GM12872 (cell line): ENCODE measurements at regions not wholly inside any gene's neighbourhood (a gene's known extent, or its start where the extent isn't known, plus 50 kb on each side); places are given as distances from the start of the nearest gene placed in this dataset.

Experiments
- TF ChIP-seq, protein P1 (sequence below): IDR thresholded peaks from 3 replicates; pipeline ENCODE4 v1.5.1; 2011; ENCODE audit warnings: low read depth, mild to moderate bottlenecking, low read length, moderate library complexity; ENCODE audit not compliant: insufficient read depth

DNA sequence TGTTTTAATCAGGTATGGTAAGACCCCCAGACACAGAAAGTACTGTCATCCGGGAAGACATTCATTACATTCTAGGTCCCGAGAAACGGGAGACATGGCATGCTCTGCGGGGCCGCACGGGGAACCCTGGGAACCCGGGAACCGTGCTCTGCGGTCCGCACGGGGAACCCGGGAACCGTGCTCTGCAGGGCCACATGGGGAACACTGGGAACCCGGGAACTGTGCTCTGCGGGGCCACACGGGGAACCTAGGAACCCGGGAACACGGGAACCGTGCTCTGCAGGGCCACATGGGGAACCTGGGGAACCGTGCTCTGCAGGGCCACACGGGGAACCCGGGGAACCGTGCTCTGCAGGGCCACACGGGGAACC, 165.6 kb upstream of the SULF2 start:
- TF ChIP-seq, protein P1, sequence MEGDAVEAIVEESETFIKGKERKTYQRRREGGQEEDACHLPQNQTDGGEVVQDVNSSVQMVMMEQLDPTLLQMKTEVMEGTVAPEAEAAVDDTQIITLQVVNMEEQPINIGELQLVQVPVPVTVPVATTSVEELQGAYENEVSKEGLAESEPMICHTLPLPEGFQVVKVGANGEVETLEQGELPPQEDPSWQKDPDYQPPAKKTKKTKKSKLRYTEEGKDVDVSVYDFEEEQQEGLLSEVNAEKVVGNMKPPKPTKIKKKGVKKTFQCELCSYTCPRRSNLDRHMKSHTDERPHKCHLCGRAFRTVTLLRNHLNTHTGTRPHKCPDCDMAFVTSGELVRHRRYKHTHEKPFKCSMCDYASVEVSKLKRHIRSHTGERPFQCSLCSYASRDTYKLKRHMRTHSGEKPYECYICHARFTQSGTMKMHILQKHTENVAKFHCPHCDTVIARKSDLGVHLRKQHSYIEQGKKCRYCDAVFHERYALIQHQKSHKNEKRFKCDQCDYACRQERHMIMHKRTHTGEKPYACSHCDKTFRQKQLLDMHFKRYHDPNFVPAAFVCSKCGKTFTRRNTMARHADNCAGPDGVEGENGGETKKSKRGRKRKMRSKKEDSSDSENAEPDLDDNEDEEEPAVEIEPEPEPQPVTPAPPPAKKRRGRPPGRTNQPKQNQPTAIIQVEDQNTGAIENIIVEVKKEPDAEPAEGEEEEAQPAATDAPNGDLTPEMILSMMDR, result no peak

DNA sequence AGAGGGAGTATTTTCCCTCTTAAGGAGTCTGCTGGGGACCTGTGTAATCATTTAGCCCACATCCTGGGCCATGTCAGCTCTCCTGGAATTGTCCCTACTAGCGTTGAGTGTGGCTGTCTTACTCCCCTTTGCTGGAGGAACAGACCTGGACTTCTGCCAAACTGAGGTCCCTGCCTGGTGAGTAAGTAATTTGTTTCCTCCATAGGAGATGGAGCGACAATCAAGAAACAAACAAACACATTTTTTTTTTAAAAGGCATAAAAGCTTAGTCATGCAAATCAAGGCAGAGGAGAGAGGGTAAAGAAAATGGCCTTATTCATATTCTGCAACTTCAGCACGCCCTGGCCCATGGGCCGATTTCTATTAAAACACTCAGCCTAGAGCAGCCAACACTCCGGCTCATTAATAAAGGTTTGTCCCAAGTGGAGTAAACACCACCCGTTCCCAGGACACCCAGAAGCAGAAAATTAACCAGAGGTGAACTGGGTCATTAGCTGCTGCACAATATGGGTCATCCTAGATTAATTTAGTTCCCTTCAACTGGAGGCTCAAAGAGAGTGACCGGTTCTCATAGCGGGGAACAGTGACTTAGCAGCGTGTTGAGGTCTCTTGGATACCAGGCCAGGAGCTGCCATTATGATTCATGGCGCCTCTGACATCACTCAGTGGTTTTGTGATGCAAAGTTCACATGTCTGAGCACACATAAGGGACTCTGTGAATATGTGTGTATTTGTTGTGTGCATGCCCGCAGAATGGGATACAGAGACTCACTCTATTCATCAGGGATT, 165.0 kb upstream of the SULF2 start:
- TF ChIP-seq, protein P1, result no peak

DNA sequence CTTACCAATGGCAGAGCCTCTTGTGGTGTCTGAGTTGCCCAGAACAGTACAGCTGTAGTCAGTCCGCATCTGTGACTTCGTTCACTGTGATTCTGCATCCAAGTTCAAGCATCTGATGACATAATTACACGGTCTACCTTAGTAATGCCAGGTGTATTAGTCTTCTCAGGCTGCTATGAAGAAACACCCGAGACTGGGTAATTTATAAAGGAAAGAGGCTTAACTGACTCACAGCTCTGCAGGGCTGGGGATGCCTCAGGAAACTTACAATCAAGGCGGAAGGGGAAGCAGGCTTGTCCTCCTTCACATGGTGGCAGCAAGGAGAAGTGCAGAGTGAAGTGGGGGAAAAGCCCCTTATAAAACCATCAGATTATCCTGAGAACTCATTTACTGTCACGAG, 163.9 kb upstream of the SULF2 start:
- TF ChIP-seq, protein P1, result no peak

DNA sequence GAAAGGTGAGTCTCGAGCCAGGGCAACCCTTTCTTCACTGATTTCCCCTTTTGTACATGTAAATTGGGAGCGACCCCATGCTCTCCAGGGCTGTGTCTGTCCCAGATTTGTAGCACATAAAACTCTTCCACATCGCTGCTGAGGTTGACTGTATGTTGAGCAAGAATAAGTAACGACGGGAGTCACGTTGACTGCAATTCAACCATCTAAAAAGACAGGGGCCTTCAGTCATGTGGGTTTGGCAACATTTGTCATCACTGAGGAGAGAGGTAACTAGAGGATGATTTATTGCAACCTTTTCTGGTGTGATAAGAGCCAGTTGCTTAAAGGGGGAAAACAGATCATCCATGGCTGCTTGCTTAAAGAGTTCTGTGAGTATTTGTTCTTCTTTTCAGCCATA, 159.4 kb upstream of the SULF2 start:
- TF ChIP-seq, protein P1, result no peak

DNA sequence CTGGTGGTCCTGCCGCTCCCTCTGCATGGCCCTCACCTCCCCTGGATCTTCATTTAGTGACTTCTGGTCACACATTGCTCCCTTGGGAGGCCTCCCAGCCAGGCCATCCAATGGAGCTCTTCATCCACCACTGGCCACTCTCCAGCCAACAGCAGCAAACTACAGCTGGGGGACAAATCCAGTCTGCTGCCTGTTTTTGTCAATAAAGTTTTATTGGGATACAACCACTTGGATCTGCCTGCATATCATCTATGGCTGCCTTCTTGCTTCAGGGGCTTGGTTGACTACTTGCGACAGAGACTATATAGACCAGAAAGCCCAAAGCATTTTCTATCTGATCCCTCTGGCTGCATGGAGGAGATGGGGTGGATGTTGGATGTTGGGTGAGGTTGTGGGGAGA, 156.6 kb upstream of the SULF2 start:
- TF ChIP-seq, protein P1, result no peak

DNA sequence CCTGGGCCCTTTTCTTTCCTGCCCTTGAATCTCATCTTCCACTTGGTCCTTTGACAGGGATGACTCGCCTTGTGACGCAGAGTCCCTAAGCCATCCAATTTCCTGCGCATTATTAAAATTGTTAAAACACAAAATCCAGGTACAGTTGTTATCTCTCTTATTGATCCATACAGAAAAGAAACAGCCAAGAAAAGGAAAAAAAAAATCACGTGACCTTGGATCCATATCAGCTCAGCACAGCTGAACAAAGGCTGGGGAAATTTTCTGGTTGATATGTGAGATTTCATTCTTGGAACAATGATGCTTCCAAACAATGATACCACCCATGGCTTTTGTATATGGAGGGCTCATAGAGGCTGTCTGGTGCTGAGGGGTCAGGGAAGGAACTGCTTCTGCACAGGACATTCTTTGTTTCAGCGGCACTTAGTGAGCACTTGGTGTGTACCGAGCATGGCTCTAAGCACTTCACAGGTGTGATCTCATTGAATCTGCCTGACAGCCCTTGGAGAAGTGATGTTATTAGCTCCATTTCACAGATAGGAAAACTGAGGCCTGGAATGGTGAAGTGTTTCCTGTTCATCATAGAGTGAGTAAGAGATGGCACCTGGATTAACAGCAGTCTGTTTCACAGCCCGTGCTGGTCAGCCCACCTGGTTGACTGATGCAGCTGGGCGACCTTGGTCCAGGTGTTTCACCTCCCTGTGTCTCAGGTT, 155.0 kb upstream of the SULF2 start:
- TF ChIP-seq, protein P1, result no peak

DNA sequence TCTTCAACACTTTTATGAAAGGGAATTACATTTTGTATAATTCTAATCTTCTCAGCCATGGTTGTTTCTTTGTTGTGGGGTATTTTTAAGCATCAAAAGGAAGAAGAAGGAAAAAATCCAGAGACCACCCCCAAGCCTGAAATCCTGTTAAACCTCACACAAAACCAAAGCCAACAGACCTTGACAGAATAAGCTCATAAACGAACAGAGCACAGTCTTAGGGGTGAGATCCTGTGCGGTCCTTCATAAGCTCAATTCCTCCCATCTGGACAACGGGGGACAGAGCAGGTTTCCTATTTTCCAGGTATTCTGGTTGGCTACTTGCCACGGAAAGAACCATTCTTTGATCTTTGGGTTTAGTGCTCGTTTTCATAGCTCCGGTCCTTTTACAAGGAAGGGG, 151.3 kb upstream of the SULF2 start:
- TF ChIP-seq, protein P1, result no peak
